Stimulated activated CD4-positive, alpha-beta T cell treated with anti-CD3 and anti-CD28 coated beads, Interleukin-12 subunit alpha, Interleukin-12 subunit beta, amount 100 ng/mL, for 48 hours (primary cell): ENCODE measurements at regions not wholly inside any gene's neighbourhood (a gene's known extent, or its start where the extent isn't known, plus 50 kb on each side); places are given as distances from the start of the nearest gene placed in this dataset.
"Not testable (repeated sequence)": the region's sequence is repeated elsewhere in the genome, so short reads cannot be mapped to it uniquely, and the experiment has no call there.

Experiments
- DNase-seq, 3 donors: peaks; one replicate each; pipeline ENCODE4 v3.0.0-alpha.2; 2020; ENCODE audit warnings: low read depth in 2 of 3, low spot score in 1 of 3

DNA sequence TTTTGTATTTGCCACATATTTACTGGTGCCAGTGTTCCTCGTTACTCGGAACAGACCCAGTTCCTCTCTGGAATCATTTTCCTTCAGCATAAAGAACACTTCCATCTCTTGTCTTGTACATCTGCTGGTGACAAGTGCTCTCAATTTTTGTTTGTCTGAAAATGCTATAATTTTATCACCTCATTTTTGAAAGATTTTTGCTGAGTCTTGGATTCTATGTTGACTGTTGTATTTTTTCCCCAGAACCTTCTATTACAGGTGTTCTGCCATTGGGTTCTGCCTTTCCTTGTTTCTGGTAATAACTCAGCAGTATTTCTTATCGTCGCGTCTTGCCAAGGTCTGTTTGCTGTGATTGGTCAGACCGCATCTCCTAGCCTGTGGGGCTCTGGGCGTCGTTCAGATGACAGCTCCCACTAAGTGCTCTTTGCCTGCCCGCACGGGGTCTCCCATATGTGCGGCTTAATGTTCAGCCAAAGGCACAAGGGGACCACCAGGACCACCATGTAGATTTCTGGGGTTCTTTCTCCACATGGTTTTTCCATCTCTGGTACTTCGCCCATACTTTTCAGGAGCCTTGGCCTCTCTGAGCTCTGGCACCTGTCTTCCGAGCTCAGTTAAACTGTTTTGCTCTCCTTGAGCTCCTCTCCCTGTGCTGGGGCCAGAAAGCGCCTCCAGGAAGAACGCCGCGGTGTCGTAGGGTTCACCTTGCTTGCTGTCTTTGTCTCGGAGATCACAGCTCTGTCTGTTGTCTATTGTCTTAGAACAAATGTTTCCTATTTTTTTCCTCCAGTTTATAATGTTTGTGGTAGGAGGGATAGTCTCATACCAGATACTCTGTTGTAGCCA lies 80.0 kb downstream of the METRNL start:
- no peak for DNase-seq

DNA sequence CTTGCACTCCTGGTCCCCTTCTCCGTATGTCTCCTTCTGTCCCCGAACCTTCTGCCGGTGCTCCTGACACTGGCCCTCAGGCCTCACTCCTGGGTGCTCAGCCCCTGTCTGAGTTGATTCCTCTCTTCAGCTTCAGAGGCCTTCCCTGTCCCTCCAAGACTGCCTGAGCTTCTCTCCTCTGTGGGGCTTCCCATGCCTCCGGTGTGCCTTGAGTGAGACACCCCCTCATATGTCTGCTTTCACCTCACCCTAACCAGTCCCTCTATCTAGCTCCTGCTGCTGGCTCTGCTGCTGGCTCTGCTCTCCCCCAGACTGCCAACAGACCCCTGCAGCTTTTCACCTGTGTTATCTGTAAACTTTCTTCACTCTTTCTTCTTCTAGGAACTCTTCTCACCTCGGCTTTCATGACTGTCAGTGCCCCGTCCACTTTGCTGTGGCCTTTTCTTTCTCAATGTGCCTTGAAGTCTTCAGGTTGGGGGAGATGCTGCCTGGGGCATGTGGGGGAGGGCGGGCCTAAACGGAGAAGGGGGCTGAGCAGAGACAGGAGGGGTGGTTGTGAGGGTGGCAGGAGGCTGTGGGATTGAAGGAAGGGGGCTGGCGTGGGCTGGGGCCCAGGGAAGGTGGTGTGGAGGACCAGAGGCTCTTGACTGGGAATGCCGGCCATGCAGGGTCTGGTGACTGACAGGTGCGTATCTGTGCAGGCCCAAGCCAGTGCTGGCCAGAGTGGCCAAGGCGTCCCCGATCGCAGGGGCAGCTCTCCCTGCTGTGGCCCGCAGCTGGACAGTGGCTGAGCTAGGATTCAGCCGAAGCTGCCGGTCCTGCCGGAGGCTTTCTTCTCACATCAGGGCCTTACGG lies 81.3 kb downstream of the METRNL start:
- no peak for DNase-seq

DNA sequence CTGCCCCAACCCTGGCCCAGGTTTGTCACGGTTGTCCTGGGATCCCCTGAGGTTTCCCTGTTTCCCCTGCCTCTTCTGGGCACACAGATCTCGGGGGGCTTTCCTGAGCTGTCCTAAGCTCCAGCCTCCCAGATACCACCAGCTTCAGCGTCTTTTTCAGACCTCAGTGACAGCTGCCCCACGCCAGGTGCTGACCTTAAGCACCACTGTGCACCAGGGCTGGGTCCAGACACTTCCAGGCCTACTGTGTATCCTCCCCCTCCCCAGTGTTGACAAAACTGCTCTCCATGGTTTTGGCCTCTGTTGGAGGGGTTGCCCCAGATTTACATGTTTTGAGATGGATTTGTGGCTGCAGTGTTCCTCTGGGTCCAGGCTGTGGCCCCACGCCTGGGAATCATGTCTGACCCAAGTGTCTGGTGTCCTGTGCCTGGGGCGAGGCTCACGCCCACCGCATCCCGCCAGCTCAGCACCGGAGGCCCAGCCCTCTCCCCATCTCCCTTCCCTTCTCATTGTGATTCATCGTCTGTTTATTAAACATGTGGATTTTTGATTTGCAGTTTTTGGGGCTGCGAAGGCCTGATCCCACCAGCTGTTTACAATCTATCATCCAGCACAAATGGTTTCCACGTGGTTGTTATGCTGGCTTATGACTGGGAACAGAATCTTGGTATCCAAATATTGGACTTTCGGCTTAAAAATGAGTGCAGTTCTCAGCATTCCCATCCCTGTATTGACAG lies 82.1 kb downstream of the METRNL start:
- DNase-seq, result no peak

DNA sequence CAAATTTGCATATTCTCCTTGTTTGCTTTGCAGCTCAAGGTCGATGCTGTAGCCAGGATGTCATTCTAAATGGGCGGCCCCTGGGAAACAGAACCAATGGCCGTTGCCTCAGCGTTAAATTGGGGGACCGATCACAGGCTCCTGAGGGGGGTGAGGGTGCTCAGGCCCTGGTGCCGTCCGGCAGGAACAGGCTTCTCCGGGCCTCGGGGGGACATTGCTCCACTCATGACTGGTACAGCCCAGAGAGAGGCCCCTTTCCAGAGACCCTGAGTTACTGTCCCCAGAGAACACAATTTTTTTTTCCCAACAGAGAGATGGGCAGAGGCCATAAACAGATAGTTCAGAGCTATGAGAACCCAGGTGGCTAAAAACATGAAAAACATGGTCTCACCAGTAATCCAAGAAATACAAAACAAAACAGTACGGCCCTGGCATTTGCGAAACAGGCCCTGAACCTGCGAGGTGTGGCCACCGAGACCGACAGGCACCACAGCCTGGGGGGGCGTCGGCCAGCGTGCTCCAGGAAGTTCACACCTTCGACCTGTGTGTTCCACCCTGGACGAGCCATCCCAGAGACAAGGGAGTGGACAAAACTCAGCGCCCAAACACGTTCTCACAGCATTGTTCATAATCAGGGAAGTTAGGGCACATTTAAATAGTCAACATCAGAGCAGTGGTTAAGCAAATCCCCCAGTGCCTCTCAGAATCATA lies 82.8 kb downstream of the METRNL start:
- DNase-seq, result no peak

DNA sequence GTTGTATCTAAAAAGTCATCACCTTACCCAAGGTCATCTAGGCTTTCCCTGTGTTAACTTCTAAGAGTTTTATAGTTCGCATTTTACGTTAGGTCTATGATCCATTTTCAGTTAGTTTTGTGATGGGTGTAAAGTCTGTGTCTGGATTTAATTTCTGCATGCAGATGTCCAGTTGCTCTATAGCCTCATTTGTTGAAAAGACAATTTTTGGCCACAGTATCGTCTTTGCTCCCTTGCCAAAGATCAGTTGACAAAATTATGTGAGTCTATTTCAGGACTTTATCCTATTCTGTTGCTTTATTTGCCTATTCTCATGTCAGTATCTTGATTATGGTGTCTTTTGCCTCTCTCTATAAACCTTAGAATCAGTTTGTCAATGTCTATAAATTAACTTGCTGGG lies 85.1 kb downstream of the METRNL start:
- no peak for DNase-seq

DNA sequence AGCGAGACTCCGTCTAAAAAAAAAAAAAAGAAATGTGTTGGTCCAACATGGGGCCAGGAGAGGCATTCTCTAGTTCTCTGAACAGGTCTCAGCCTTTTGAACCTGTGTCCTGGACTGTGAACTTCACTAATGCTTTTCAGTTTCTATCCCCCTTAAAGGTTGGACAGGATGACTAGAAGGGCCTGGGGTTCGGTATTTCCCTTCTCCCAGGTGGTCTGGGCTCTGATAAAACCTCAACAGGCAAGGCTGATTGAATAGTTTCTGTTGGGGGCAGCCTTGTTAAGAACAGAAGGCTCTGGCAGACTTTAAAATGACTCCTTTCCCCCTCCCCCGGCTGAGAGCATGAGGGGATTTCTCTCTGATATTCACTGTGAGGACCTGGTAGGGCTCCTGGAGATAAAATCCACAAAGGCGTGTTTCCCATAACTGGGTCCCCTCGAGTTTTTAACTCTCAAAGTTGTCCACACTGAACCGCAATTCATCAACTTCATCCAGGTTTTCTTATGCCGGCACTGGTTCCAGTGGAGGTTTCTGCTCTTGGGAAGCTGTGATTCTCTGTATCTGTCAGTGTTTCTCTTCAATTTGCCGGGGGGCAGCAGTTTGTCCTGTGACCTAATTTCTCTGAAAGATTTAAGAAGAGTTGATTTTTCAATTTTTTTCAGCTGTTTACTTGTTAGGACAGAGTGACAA lies 91.3 kb downstream of the METRNL start:
- DNase-seq, result no peak

DNA sequence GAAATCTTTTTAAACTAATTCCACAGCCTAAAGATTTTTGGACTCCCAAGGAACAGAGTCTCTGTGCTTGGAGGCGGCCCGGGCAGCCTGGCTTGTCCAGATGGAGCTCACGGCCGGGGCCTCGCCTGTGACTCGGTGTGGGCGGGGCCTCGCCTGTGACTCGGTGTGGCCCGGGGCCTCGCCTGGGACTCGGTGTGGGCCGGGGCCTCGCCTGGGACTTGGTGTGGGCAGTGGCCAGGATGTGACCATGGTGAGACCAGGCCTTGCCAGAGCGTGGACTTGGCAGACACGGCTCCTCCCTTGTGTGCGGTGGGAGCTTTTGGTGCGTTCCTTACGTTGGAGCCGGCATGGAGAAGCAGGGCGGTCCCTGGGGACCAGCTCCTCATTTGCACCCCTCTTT lies 92.3 kb downstream of the METRNL start:
- DNase-seq, result no peak

DNA sequence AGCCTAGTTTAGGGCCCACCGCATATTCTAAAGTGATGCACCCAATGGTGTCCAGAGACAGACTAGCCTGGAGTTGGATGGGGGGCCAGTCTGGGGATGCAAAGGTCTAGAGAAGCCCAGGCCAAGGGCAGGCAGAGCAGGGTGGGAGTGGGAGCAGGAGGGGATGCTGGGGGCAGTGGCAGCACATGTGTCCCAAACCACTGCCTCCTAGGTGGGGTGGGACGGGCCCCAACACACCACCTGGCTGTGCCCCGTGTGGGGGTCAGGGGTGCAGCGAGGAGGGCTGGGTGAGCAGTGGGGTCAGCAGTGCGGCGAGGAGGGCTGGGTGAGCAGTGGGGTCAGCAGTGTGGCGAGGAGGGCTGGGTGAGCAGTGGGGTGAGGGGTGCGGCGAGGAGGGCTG lies 92.7 kb downstream of the METRNL start:
- DNase-seq, result not testable (repeated sequence)

DNA sequence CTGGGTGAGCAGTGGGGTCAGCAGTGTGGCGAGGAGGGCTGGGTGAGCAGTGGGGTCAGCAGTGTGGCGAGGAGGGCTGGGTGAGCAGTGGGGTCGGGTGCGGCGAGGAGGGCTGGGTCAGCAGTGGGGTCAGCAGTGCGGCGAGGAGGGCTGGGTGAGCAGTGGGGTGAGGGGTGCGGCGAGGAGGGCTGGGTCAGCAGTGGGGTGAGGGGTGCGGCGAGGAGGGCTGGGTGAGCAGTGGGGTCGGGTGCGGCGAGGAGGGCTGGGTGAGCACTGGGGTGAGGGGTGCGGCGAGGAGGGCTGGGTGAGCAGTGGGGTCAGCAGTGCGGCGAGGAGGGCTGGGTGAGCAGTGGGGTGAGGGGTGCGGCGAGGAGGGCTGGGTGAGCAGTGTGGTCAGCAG lies 93.2 kb downstream of the METRNL start:
- DNase-seq, result not testable (repeated sequence)

DNA sequence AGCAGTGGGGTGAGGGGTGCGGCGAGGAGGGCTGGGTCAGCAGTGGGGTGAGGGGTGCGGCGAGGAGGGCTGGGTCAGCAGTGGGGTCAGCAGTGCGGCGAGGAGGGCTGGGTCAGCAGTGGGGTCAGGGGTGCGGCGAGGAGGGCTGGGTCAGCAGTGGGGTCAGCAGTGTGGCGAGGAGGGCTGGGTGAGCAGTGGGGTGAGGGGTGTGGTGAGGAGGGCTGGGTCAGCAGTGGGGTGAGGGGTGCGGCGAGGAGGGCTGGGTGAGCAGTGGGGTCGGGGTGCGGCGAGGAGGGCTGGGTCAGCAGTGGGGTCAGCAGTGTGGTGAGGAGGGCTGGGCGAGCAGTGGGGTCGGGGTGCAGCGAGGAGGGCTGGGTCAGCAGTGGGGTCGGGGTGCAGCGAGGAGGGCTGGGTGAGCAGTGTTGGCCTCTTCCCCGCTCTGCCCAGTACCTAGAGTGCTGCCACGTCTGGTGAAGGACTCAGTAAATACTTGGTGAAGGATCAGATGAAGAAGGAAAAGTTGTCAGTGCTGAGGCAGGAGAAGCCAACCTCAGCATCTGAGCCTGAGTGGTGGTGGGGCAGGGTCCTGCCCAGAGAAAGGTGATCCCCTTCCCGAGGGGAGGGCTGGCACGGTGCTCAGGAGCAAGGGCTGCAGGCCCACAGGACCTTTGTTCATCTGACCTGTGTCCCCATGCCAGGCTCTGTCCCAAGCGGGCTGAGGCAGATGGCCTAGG lies 93.9 kb downstream of the METRNL start:
- DNase-seq, result not testable (repeated sequence)

DNA sequence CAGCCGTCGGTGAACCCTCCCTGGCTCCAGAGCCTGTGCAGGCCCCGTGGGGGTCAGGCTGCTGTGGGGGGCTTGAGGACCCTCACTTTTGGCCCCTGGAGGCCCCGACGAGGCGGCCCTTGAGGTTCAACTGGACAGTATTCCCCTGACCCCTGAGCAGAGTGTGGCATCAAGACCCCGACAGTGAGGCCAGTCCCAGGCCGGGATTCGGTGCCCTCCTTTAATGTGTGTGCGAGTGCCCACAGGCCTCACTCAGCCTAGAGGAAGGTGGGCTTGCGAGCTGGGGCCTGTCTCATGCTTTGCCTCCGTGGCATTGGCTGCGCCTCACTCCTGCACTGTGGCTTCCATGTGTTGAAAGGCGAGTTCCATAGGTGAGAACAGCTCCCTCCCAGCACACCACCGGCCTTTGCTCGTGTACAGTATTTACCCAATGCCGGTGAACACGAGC lies 94.5 kb downstream of the METRNL start:
- no peak for DNase-seq

DNA sequence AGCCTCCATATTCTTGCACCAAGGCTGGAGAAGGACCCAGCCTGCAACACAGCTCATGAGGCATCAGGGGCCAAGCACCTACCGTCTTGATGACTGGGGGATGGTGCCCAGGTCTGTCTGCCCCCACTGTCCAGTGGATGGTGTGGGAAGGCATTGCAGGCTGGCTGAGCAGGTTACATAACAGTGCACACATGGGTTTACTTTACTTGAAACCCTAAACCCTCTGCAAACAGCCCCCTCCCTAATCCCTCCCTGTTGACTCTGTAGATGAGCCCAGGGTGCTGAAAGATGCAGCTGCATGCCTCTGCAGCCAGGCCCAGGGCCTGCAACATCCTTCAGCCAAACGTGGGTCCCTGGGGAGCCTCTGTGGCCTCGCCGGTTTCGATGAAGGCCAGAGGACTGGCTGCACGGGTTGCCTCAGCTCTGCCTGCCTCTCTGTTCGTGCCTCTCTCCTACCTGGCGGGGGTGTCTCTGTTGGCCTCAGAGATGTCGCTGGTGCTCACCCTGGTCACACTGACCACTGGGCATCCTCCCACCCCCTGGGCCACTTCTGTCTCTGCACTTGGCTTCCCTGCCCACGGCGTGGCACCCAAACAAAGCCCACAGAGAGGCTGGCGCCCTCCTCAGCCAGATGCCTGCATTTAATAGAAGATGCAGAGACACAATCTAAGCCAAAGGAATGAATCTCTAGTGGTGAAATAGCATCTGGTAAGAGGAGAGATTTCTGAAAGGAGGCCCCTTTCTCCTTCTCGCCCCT lies 95.1 kb downstream of the METRNL start:
- DNase-seq, result no peak

DNA sequence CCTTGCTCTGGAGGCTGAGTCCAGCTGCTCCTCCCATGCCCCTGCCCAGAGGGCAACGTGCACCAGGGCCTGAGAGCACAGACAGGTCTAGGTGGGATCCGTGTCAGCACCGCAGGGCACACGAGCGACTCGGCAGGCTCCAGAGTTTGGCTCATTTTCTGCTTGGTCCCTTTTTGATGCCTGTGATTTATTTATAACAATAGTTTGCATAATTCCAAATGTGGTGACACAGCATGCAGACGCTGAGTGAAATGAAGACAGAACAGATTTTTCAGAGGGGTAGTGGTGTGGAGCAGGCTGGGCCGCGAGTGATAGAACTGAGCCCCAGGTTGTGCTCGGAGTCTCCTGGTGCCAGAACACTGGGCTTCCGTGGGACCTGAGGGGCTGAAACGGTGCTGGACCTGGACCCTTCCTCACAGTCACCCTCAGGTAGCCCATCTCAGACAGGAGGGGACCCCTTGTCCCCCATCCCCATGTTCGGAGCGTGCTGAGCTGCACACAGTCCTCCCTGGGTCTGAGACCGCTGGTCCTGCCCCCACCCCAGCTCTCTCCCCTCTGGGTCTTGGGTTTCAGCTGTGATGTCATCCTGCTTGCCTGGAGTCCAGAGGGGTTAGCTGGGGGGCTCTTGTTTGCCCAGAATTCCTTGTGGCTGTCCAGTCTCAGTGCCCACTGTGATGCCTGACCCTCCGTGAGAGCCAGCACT lies 95.9 kb downstream of the METRNL start:
- DNase-seq, result no peak

DNA sequence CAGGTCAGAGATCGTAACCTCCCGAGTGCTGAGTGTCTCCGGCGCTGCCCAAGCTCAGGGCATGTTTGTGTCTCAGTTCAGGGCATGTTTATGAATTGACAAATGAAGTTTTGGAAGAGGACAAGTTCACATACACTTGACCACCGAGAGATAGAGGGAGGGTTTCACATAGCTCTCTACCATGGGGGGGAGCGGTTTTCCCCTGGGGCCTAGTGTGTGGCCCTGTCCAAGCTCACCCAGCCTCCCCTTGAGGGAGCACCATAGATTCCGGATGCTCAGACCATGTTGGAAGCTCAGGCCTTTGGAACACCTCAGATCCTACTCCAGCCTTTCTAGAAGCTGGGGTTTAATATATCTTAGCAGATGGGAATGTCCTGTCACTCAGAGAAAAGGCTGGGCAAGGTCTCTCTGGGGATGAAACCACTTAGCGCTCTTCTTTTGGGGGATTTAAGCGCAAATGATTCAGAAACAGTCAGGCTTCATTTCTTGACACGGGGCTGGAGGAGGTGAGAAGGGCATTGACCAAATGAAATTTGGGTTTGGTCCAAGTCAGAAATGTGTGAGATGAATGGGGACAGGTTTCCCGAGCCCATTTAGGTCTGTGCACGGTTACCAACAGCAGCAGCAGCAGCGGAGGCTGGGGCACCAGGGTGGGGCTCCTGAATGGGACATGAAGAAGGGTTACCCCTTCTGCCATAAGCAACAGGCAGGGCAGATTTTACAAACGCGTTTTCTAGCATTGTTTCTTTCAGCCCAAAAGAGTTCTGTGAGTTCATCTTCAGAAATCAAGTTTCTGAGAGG lies 96.6 kb downstream of the METRNL start:
- no peak for DNase-seq

DNA sequence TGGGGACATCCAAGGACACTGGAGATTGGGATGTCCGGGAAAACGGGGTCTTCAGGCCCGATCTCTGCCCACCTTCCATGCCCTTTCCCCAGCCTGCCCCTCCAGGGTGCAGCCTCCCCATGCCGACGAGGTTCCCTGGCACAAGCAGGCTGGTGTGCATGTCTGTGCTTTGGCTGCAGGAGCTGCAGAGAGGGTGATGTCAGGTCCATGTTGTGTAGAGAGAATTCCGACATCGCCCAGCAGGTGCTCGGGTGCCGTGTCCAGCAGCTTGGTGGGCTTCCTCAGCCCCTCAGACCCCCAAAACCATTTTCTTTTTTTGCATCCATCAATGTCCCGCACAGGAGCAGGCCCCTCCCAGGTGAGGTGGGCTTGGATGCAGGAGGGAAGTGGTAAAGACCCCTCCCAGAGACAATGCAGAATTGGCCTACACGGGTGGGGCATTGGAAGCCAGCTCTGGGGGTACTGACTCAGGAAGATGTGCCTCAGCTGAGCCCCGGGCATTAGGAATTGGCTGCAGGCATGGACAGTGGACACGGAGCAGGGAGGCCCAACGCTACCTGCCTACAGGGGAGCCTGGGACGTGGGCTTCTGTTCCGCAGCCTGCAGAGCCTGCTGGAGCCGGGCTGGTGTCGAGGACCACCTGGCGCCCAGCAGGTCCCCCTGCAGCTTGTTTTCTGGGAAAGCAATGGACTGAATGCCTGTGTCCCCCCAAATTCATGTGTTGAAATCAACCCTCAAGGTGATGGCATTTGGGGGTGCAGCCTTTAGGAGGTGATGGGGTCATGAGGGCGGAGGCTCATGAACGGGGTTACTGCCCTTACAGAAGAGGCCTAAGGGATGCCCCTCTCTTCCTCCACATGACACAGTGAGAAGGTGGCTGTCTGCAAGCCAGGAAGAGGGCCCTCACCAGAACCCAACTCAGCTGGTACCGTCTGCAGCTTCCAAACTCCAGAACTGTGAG lies 97.5 kb downstream of the METRNL start:
- no peak for DNase-seq
